Breast epithelium (tissue), 4 donors: ENCODE measurements at regions not wholly inside any gene's neighbourhood (a gene's known extent, or its start where the extent isn't known, plus 50 kb on each side); places are given as distances from the start of the nearest gene placed in this dataset.

ENCODE experiments used
- DNase-seq, 2 donors: peaks; one replicate each; pipeline ENCODE4 v3.0.0-alpha.2; 2019; ENCODE audit warnings: low spot score in 2 of 2
- H3K27ac ChIP-seq, 2 donors: fragments of 200-600 bp; sonication (generic) in 1 of 2; one replicate each; pipeline ENCODE4 v1.5.1; 2016 to 2019; ENCODE audit warnings: mild to moderate bottlenecking in 1 of 2
- H3K27me3 ChIP-seq, 2 donors: fragments of 200-600 bp; sonication (generic) in 1 of 2; one replicate each; pipeline versions ENCODE4 v1.5.1 to v1.6.0; 2017 to 2019; ENCODE audit warnings: control low read depth in 1 of 2, mild to moderate bottlenecking in 1 of 2
- H3K36me3 ChIP-seq: fragments of 200-600 bp; one replicate; pipeline ENCODE4 v1.5.1; 2019
- H3K4me1 ChIP-seq, 2 donors: fragments of 200-600 bp; sonication (generic); one replicate each; pipeline ENCODE4 v1.5.1; 2016 to 2019; ENCODE audit warnings: control low read depth in 1 of 2
- H3K4me3 ChIP-seq, 3 donors: fragments of 200-600 bp; sonication (generic); 1 replicate in 2 of 3; 2 replicates in 1 of 3; pipeline ENCODE4 v1.5.1; 2016 to 2019; ENCODE audit warnings: mild to moderate bottlenecking in 3 of 3, moderate library complexity in 2 of 3
- H3K9me3 ChIP-seq, 2 donors: fragments of 200-600 bp; sonication (generic) in 1 of 2; one replicate each; pipeline ENCODE4 v1.5.1; 2016 to 2019; ENCODE audit warnings: control low read depth in 1 of 2
- POLR2A ChIP-seq: fragments of 450-650 bp; IDR thresholded peaks from one replicate; pipeline ENCODE4 v1.6.1; 2016; ENCODE audit warnings: antibody characterized with exemption, mild to moderate bottlenecking, moderate library complexity
- POLR2AphosphoS5 ChIP-seq, 3 donors: sonication (generic); formaldehyde crosslinking; IDR thresholded peaks; one replicate each; pipeline ENCODE4 v1.6.1; 2017; ENCODE audit warnings: antibody characterized with exemption in 3 of 3
- intact Hi-C: fragments of 100-400 bp; cut with DNase I; formaldehyde crosslinking; loops from one replicate; pipeline ENCODE4 v1.15.1; 2023; ENCODE audit warnings: low total_unique reads
- TF ChIP-seq, protein P1 (sequence below), 3 donors: fragments of 450-650 bp; IDR thresholded peaks; one replicate each; pipeline ENCODE4 v1.5.1; 2016 to 2017; ENCODE audit warnings: antibody characterized with exemption in 3 of 3, mild to moderate bottlenecking in 3 of 3, moderate library complexity in 3 of 3

DNA sequence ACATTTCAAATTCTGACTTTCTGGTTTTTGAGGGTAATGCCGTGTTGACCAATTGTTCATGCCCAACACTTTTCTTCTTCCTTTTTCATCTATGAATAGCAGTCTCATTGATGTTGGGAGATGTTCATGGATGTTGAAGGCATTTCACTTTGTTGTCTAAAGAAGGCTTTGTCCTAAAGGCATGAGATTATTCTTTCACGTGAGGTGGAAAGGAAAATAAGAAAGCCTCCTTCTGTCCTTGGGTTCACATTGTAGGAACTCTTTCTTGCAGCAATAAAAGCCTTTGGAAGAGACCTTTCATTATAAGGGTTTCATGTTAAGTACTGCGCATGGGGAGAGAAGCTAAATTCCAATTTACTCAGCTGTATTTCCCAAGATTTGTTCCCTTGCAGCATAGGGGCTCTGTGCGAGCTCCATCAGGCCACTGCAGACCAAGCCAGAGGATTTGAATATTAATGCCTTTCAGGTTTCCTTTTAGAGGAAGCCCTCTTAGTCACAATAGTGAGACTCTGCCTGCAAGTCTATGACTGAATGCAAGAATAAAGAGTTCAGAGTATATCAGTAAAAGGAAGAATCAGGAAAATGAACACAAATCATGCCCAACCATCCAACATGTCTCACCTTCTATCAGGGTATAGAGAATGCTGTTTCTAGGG is 274.6 kb downstream of the TMEM38B start:
- intact Hi-C loops, result no loop called here
- H3K4me1 ChIP-seq, result no peaks in the 10 kb centered on the region
- no peaks in the 10 kb centered on the region for H3K36me3 ChIP-seq
- no peak for DNase-seq
- no peaks in the 10 kb centered on the region for H3K9me3 ChIP-seq
- TF ChIP-seq, protein P1, sequence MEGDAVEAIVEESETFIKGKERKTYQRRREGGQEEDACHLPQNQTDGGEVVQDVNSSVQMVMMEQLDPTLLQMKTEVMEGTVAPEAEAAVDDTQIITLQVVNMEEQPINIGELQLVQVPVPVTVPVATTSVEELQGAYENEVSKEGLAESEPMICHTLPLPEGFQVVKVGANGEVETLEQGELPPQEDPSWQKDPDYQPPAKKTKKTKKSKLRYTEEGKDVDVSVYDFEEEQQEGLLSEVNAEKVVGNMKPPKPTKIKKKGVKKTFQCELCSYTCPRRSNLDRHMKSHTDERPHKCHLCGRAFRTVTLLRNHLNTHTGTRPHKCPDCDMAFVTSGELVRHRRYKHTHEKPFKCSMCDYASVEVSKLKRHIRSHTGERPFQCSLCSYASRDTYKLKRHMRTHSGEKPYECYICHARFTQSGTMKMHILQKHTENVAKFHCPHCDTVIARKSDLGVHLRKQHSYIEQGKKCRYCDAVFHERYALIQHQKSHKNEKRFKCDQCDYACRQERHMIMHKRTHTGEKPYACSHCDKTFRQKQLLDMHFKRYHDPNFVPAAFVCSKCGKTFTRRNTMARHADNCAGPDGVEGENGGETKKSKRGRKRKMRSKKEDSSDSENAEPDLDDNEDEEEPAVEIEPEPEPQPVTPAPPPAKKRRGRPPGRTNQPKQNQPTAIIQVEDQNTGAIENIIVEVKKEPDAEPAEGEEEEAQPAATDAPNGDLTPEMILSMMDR (IDR thresholded peaks at IDR 0.05), result no peak
- no peak for TF ChIP-seq POLR2A
- TF ChIP-seq POLR2AphosphoS5 (IDR thresholded peaks at IDR 0.05), result no peak
- H3K27ac ChIP-seq, result no peak overlapping the region
- no peak overlapping the region for H3K4me3 ChIP-seq
- H3K27me3 ChIP-seq, result no peaks in the 10 kb centered on the region

DNA sequence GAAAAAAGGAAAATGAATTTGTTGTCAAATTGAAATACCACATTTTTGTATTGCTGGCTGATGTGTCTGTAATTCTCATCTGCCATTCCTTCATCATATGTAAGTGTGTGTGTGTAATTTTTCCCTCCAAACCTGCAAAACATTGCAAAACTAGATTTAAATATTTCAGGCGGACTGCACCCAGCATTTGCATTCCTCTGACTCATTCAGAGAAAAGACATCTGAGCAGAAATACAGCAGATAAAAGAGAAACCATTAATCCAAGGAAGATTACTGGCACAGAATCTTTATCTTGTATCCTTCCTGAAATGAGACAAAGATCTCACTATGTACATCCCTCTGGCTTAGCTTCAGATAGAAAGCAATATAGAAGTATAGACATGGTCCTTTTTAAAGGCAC is 275.3 kb downstream of the TMEM38B start:
- Histone ChIP-seq H3K4me1 (no peaks in the 10 kb centered on the region), H3K27me3 (no peaks in the 10 kb centered on the region), H3K9me3 (no peaks in the 10 kb centered on the region), H3K4me3 (no peak overlapping the region), H3K36me3 (no peaks in the 10 kb centered on the region), H3K27ac (no peak overlapping the region)
- DNase-seq, result no peak
- TF ChIP-seq, protein P1 (IDR thresholded peaks at IDR 0.05), result no peak
- TF ChIP-seq POLR2A, result no peak
- intact Hi-C loops, result no loop called here

DNA sequence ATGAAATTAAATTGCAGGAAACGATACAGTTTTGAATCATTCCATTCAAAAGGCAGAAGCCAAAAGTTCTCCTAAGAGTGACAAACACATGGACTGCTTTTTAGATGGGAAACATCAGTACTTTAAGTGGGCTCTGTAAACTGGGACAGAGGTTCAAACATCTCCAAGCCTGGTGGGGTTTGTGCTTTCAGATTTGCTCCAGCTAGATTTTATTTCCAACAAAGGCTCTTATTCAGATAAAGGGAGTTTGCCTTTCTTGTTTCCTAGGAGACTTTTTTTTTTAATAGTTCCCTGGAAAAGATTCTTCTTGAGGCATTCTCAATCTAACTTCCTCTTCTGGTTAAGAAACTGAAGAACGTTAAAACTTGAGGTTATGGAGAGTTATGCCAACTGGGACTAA is 277.6 kb downstream of the TMEM38B start:
- Histone ChIP-seq H3K4me3 (peak overlapping the region in 1 of 3 donors; percentile 6), H3K27ac (peak overlapping the region; percentile 23 to 66), H3K9me3 (no peaks in the 10 kb centered on the region), H3K27me3 (no peaks in the 10 kb centered on the region), H3K4me1 (no peaks in the 10 kb centered on the region), H3K36me3 (no peaks in the 10 kb centered on the region)
- TF ChIP-seq POLR2AphosphoS5 (IDR thresholded peaks at IDR 0.05) (no peak), POLR2A (no peak)
- TF ChIP-seq, protein P1 (IDR thresholded peaks at IDR 0.05), result no peak
- no peak for DNase-seq
- intact Hi-C loops, result no loop called here

DNA sequence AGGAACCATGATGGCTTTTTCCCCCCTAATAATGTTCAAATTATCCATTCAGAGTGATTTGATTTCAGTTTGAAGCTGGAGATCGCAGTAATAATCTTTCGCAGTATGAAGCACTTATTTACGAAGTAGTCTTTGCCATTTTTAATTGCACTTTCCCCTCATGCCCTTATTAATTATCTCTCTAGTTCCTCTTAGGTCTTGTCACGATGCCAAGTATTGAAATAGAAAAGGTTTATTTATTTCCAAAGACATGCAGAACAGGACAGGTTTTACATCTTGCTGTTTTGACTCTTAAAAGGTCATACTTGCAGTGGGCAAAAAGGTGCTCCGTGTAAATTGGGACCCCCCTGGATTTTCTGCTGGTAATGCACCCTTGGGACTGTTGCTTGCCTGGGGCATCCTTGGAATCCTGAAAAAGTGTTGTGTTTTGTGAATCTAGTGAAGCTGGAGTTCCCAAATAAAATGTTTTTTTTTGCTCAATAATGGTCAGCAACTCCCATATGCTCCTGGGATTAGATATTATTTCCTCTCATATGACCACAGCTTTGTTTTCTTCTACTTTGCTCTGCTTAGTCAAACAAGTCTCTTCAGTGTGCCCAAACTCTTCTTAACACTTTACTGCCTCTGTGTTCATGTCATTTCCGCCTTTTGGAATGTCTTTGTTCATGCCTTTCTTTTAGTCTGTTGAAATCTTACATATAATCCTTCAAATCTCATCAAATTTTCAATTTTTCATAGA is 278.3 kb downstream of the TMEM38B start:
- Histone ChIP-seq H3K4me1 (no peaks in the 10 kb centered on the region), H3K27me3 (no peaks in the 10 kb centered on the region), H3K36me3 (no peaks in the 10 kb centered on the region), H3K9me3 (no peaks in the 10 kb centered on the region), H3K4me3 (peak overlapping the region in 1 of 3 donors; percentile 6), H3K27ac (peak overlapping the region; percentile 23 to 66)
- TF ChIP-seq POLR2AphosphoS5 (IDR thresholded peaks at IDR 0.05), result no peak
- TF ChIP-seq, protein P1 (IDR thresholded peaks at IDR 0.05), result no peak
- no peak for TF ChIP-seq POLR2A
- no peak for DNase-seq
- intact Hi-C loops, result no loop called here

DNA sequence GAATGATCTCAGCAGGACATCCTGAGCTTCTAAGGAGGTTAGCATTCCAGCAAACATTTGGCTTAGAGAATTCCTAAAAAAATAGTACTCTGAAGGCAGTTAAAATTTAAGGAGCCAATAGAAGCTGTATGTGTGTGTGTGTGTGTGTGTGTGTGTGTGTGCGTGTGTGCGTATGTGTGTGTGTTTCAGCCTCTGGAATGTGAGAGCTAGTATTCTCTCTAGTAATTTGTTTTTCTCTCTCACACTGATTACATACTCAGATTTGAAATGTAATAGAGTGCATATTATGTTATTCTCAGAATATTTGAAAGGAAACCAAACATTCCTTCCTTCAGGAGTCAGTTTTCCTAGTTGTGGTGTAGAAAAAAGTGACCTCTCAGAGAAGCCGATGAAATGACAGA is 279.6 kb downstream of the TMEM38B start:
- Histone ChIP-seq H3K27me3 (no peaks in the 10 kb centered on the region), H3K27ac (no peak overlapping the region), H3K4me1 (no peaks in the 10 kb centered on the region), H3K9me3 (no peaks in the 10 kb centered on the region), H3K36me3 (no peaks in the 10 kb centered on the region), H3K4me3 (no peak overlapping the region)
- intact Hi-C loops, result no loop called here
- TF ChIP-seq POLR2AphosphoS5 (IDR thresholded peaks at IDR 0.05) (no peak), POLR2A (no peak)
- TF ChIP-seq, protein P1 (IDR thresholded peaks at IDR 0.05), result no peak
- no peak for DNase-seq
